HG03565 (cell line): ENCODE measurements at regions not wholly inside any gene's neighbourhood (a gene's known extent, or its start where the extent isn't known, plus 50 kb on each side); places are given as distances from the start of the nearest gene placed in this dataset.
"Not testable (repeated sequence)": the region's sequence is repeated elsewhere in the genome, so short reads cannot be mapped to it uniquely, and the experiment has no call there.

Experiments used
- ATAC-seq: cut with Tn5 transposase; IDR thresholded peaks from one replicate; pipeline ENCODE4 v1.9.1; 2021; ENCODE audit warnings: mild to moderate bottlenecking, moderate library complexity; ENCODE audit not compliant: unreplicated experiment

GRCh38 chr10:106106114-106106513, 1058.4 kb downstream of the SORCS1 start:
- ATAC-seq: no peak

GRCh38 chr10:106089855-106090254, 1074.7 kb downstream of the SORCS1 start:
- no peak for ATAC-seq

GRCh38 chr10:106086391-106086790, 1078.1 kb downstream of the SORCS1 start:
- ATAC-seq: no peak

- no peak for ATAC-seq
Measured at GRCh38 chr10:106083572-106083971, 1080.9 kb downstream of the SORCS1 start.

- no peak for ATAC-seq
Measured at GRCh38 chr10:106082865-106083264, 1081.6 kb downstream of the SORCS1 start.

- no peak for ATAC-seq
Measured at GRCh38 chr10:106078895-106079576, 1085.5 kb downstream of the SORCS1 start.

- no peak for ATAC-seq
Measured at GRCh38 chr10:106076496-106076895, 1088.0 kb downstream of the SORCS1 start.

- ATAC-seq: no peak
Measured at GRCh38 chr10:106053061-106053460, 1111.4 kb downstream of the SORCS1 start.

- no peak for ATAC-seq
Measured at GRCh38 chr10:106044503-106044902, 1120.0 kb downstream of the SORCS1 start.

GRCh38 chr10:106043863-106044262, 1120.6 kb downstream of the SORCS1 start:
- no peak for ATAC-seq

- no peak for ATAC-seq
Measured at GRCh38 chr10:106038246-106038645, 1126.3 kb downstream of the SORCS1 start.

GRCh38 chr10:106033065-106033464, 1131.4 kb downstream of the SORCS1 start:
- ATAC-seq: no peak

- ATAC-seq: no peak
Measured at GRCh38 chr10:106032450-106033002, 1132.0 kb downstream of the SORCS1 start.

- ATAC-seq: no peak
Measured at GRCh38 chr10:106027240-106027639, 1137.3 kb downstream of the SORCS1 start.

- no peak for ATAC-seq
Measured at GRCh38 chr10:106025208-106025811, 1139.2 kb downstream of the SORCS1 start.

GRCh38 chr10:106023329-106023728, 1141.2 kb downstream of the SORCS1 start:
- no peak for ATAC-seq

GRCh38 chr10:106019559-106019958, 1144.9 kb downstream of the SORCS1 start:
- ATAC-seq: not testable (repeated sequence)

- not testable (repeated sequence) for ATAC-seq
Measured at GRCh38 chr10:106015369-106016199, 1148.9 kb downstream of the SORCS1 start.

- no peak for ATAC-seq
Measured at GRCh38 chr10:106011250-106011649, 1153.3 kb downstream of the SORCS1 start.

- no peak for ATAC-seq
Measured at GRCh38 chr10:106000721-106001120, 1163.8 kb downstream of the SORCS1 start.

- no peak for ATAC-seq
Measured at GRCh38 chr10:105993609-105994008, 1170.9 kb downstream of the SORCS1 start.
